ENCODE measurements at regions not wholly inside any gene's neighbourhood (a gene's known extent, or its start where the extent isn't known, plus 50 kb on each side); places are given as distances from the start of the nearest gene placed in this dataset.
"Not testable (repeated sequence)": the region's sequence is repeated elsewhere in the genome, so short reads cannot be mapped to it uniquely, and the experiment has no call there.

GRCh38 chr1:91099746-91100621 lies 78.1 kb upstream of the ZNF644 start:
- DNase-seq (ENCODE audit: low read depth in 1 of 2, low spot score in 1 of 2), result no peak

GRCh38 chr1:91098299-91098906 lies 76.6 kb upstream of the ZNF644 start:
- no peak for DNase-seq (ENCODE audit: low read depth in 1 of 2, low spot score in 1 of 2)

GRCh38 chr1:91095321-91095720 lies 73.5 kb upstream of the ZNF644 start:
- not testable (repeated sequence) for DNase-seq (ENCODE audit: low read depth in 1 of 2, low spot score in 1 of 2)

- no peak for DNase-seq (ENCODE audit: low read depth in 1 of 2, low spot score in 1 of 2)
Measured at GRCh38 chr1:91092503-91092902, 70.7 kb upstream of the ZNF644 start.

- DNase-seq (ENCODE audit: low read depth in 1 of 2, low spot score in 1 of 2), result no peak
Measured at GRCh38 chr1:91091812-91092211, 70.0 kb upstream of the ZNF644 start.

- no peak for DNase-seq (ENCODE audit: low read depth in 1 of 2, low spot score in 1 of 2)
Measured at GRCh38 chr1:91080650-91081049, 58.8 kb upstream of the ZNF644 start.

GRCh38 chr1:91078859-91079258 lies 57.0 kb upstream of the ZNF644 start:
- no peak for DNase-seq (ENCODE audit: low read depth in 1 of 2, low spot score in 1 of 2)

- no peak for DNase-seq (ENCODE audit: low read depth in 1 of 2, low spot score in 1 of 2)
Measured at GRCh38 chr1:91076834-91077233, 55.0 kb upstream of the ZNF644 start.

GRCh38 chr1:91075233-91076135 lies 53.6 kb upstream of the ZNF644 start:
- DNase-seq (ENCODE audit: low read depth in 1 of 2, low spot score in 1 of 2), result no peak

- no peak for DNase-seq (ENCODE audit: low read depth in 1 of 2, low spot score in 1 of 2)
Measured at GRCh38 chr1:91073299-91073698, 51.5 kb upstream of the ZNF644 start.

- DNase-seq (ENCODE audit: low read depth in 1 of 2, low spot score in 1 of 2), result no peak
Measured at GRCh38 chr1:91071838-91072237, 50.0 kb upstream of the ZNF644 start.

Data from activated CD4-positive, alpha-beta T cell treated with anti-CD3 and anti-CD28 coated beads, Interleukin-2, amount 50 U/mL, for 24 hours (primary cell).